ENCODE measurements at regions not wholly inside any gene's neighbourhood (a gene's known extent, or its start where the extent isn't known, plus 50 kb on each side); places are given as distances from the start of the nearest gene placed in this dataset.

GRCh38 chr13:84927442-84928169 lies 871.6 kb downstream of the SLITRK6 start:
- no peak for TF ChIP-seq POLR2A (IDR thresholded peaks at IDR 0.05; ENCODE audit: low read depth, low read length)
- no peak for TF ChIP-seq POLR2AphosphoS5 (IDR thresholded peaks at IDR 0.05; ENCODE audit: low read depth, low read length)
- TF ChIP-seq SPI1 (IDR thresholded peaks at IDR 0.05; ENCODE audit: low read depth, low read length), result no peak
- no peak for TF ChIP-seq TAF1 (IDR thresholded peaks at IDR 0.05; ENCODE audit: low read depth, low read length)

Measured in GM12891 (cell line).